K562 (cell line): ENCODE measurements at regions not wholly inside any gene's neighbourhood (a gene's known extent, or its start where the extent isn't known, plus 50 kb on each side); places are given as distances from the start of the nearest gene placed in this dataset.

Experiments used
- ATAC-seq: fragments of 200-7000 bp; cut with Tn5 transposase; 3 replicates; pipeline ENCODE4 v1.9.1; 2020; ENCODE audit warnings: moderate library complexity
- BruUV-seq: library from RNA; stranded (reverse); fragments of 400-500 nt; replicated peaks from 2 replicates; lab custom pipeline; 2021; lab: Mats Ljungman, UMichigan
- CTCF ChIA-PET: fragments of 300-600 bp; formaldehyde crosslinking; extraction: SDS; loops from one replicate; lab custom pipeline; 2021; ENCODE audit warnings: low intra/inter-chr PET ratio; lab: Yijun Ruan, JAX
- POLR2A ChIA-PET: fragments of 300-600, 350-650 bp; sonication (Branson Sonifier 250); formaldehyde crosslinking; extraction: SDS; loops from one replicate; lab custom pipeline; 2021; ENCODE audit warnings: antibody characterized with exemption, inconsistent platforms; lab: Yijun Ruan, JAX
- DNase-seq, 4 experiments: peaks; one replicate each; pipeline versions ENCODE4 v3.0.0 to v3.0.0-alpha.2; 2011 to 2018; ENCODE audit warnings: low spot score in 3 of 4, mixed read lengths in 3 of 4; ENCODE audit errors: extremely low read depth in 1 of 4
- FAIRE-seq: peaks from 2 replicates; lab custom pipeline; 2011; peaks lifted over from hg19 to GRCh38; lab: Jason Lieb, UNC
- H2AFZ ChIP-seq: 2 replicates; pipeline ENCODE4 v1.6.0; 2011; ENCODE audit warnings: low read depth, low read length, control low read depth, inconsistent platforms
- H3K27ac ChIP-seq: fragments of 200-600 bp; 3 replicates; pipeline ENCODE4 v1.8.0; 2011; ENCODE audit warnings: low read depth, mild to moderate bottlenecking, control low read depth, inconsistent platforms, low read length, moderate library complexity, mixed read lengths; ENCODE audit errors: extremely low read depth
- H3K27me3 ChIP-seq, 2 experiments: fragments of 300-600 bp in 1 of 2; 2 replicates in 1 of 2; 3 replicates in 1 of 2; pipeline versions ENCODE4 v1.6.0 to v1.8.0; 2011; ENCODE audit warnings: inconsistent platforms in 2 of 2, low read length in 2 of 2, mild to moderate bottlenecking in 1 of 2, mixed read lengths in 1 of 2, moderate library complexity in 1 of 2; ENCODE audit not compliant: control insufficient read depth in 2 of 2, insufficient read depth in 2 of 2
- H3K36me3 ChIP-seq: fragments of 300-600 bp; 3 replicates; pipeline ENCODE4 v1.8.0; 2011; ENCODE audit warnings: mild to moderate bottlenecking, low read length, inconsistent platforms; ENCODE audit not compliant: control insufficient read depth, insufficient read depth
- H3K4me1 ChIP-seq, 2 experiments: fragments of 200-600 bp in 1 of 2; replicated peaks in 1 of 2; 2 replicates in 1 of 2; 3 replicates in 1 of 2; pipeline versions ENCODE4 v1.5.1 to v1.8.0; 2011; ENCODE audit warnings: inconsistent platforms in 2 of 2, low read length in 2 of 2, mild to moderate bottlenecking in 1 of 2, mixed read lengths in 1 of 2, moderate library complexity in 1 of 2; ENCODE audit not compliant: control insufficient read depth in 2 of 2, insufficient read depth in 2 of 2
- H3K4me2 ChIP-seq: 2 replicates; pipeline ENCODE4 v1.6.1; 2011; ENCODE audit warnings: low read length, control low read depth, inconsistent platforms, mixed read lengths; ENCODE audit not compliant: insufficient read depth
- H3K4me3 ChIP-seq: fragments of 200-600 bp; sonication (generic), shearing (Covaris generic); 2 replicates; pipeline ENCODE4 v1.5.1; 2016; ENCODE audit warnings: control low read depth, inconsistent platforms
- H3K79me2 ChIP-seq: fragments of 200-600 bp; 3 replicates; pipeline ENCODE4 v1.8.0; 2011; ENCODE audit warnings: low read length, inconsistent platforms; ENCODE audit not compliant: control insufficient read depth, insufficient read depth
- H3K9ac ChIP-seq, 2 experiments: 2 replicates each; pipeline versions ENCODE4 v1.6.0 to v1.6.1; 2011; ENCODE audit warnings: low read depth in 2 of 2, low read length in 2 of 2, control low read depth in 1 of 2, inconsistent platforms in 1 of 2, mild to moderate bottlenecking in 1 of 2, mixed read lengths in 1 of 2; ENCODE audit not compliant: insufficient read depth in 1 of 2
- H3K9me1 ChIP-seq: one replicate; pipeline ENCODE4 v1.6.0; 2011; ENCODE audit warnings: inconsistent platforms, mild to moderate bottlenecking, low read length, moderate library complexity; ENCODE audit not compliant: control insufficient read depth, insufficient read depth
- H3K9me3 ChIP-seq: replicated peaks from 2 replicates; pipeline ENCODE4 v1.5.1; 2011; ENCODE audit warnings: low read depth, low read length, inconsistent platforms; ENCODE audit not compliant: control insufficient read depth, insufficient read depth
- H4K20me1 ChIP-seq: replicated peaks from 2 replicates; pipeline ENCODE4 v1.6.1; 2011; ENCODE audit warnings: low read length, inconsistent platforms, mixed read lengths; ENCODE audit not compliant: control insufficient read depth, insufficient read depth
- ARID4B ChIP-seq: sonication (generic); formaldehyde crosslinking; IDR thresholded peaks from 2 replicates; pipeline ENCODE4 v1.8.0; 2022; ENCODE audit warnings: mild to moderate bottlenecking, missing genetic modification reagents
- ATF1 ChIP-seq, 2 experiments: fragments of 450-650 bp in 1 of 2; IDR thresholded peaks; 2 replicates each; pipeline ENCODE4 v1.6.1; 2016; ENCODE audit warnings: missing compliant biosample characterization in 1 of 2, missing genetic modification characterization in 1 of 2
- BCL6 ChIP-seq: fragments of 250-450 bp; sonication (Bioruptor Pico); IDR thresholded peaks from 2 replicates; pipeline ENCODE4 v1.4.0; 2020
- BMI1 ChIP-seq: fragments of 150-350 bp; IDR thresholded peaks from 2 replicates; pipeline ENCODE4 v1.6.1; 2014; ENCODE audit warnings: low read length
- EWSR1 ChIP-seq: fragments of 450-650 bp; IDR thresholded peaks from 2 replicates; pipeline ENCODE4 v1.6.1; 2018; ENCODE audit warnings: borderline replicate concordance, mild to moderate bottlenecking, low read depth, moderate library complexity; ENCODE audit not compliant: partially characterized antibody
- NR2F6 ChIP-seq: fragments of 450-650 bp; formaldehyde crosslinking; IDR thresholded peaks from 2 replicates; pipeline ENCODE4 v1.4.0; 2020; ENCODE audit warnings: mild to moderate bottlenecking
- NUFIP1 ChIP-seq: fragments of 450-650 bp; IDR thresholded peaks from 2 replicates; pipeline ENCODE4 v1.6.1; 2018; ENCODE audit not compliant: partially characterized antibody
- SUPT5H ChIP-seq: fragments of 450-650 bp; IDR thresholded peaks from 2 replicates; pipeline ENCODE4 v1.6.1; 2016
- TRIM25 ChIP-seq: fragments of 450-650 bp; IDR thresholded peaks from 2 replicates; pipeline ENCODE4 v1.7.0; 2016; ENCODE audit warnings: borderline replicate concordance
- ZNF589 ChIP-seq: fragments of 200-800 bp; sonication (Bioruptor generic); IDR thresholded peaks from 2 replicates; pipeline ENCODE4 v1.6.1; 2016; ENCODE audit warnings: low read depth, missing genetic modification characterization, missing compliant biosample characterization
- ZNF644 ChIP-seq: fragments of 200-800 bp; sonication (Bioruptor generic); IDR thresholded peaks from 2 replicates; pipeline ENCODE4 v1.6.1; 2016; ENCODE audit warnings: low read depth, missing genetic modification characterization, missing compliant biosample characterization
- WGBS: fragments of 100-300 bp; shearing (Covaris generic); methylation state at CpG from one replicate; pipeline ENCODE4 v1.1.6; 2016; ENCODE audit warnings: low coverage, mixed read lengths; ENCODE audit not compliant: insufficient coverage; ENCODE audit errors: missing lambda C conversion rate; 5-methylcytosine and 5-hydroxymethylcytosine counted together
- in situ Hi-C: fragments of 300-500 bp; cut with MboI; formaldehyde crosslinking; loops from 4 replicates; pipeline ENCODE4 v1.15.0; 2018; ENCODE audit warnings: inconsistent platforms, mixed read lengths
- intact Hi-C: fragments of 100-400 bp; cut with micrococcal nuclease; formaldehyde crosslinking; loops from 2 replicates; pipeline ENCODE4 v1.14.2; 2022

- no peaks in the 10 kb centered on the region for H3K36me3 ChIP-seq
- in situ Hi-C loops (no loop called here), intact Hi-C loops (no loop called here)
- H3K79me2 ChIP-seq: no peaks in the 10 kb centered on the region
- TF ChIP-seq ATF1 (CRISPR knock-in tag; IDR thresholded peaks at IDR 0.05) (no peak), ATF1 (tag; IDR thresholded peaks at IDR 0.05) (no peak), BMI1 (no peak), ARID4B (CRISPR knock-in tag) (no peak), ZNF644 (tag) (no peak), NR2F6 (CRISPR knock-in tag) (no peak), BCL6 (CRISPR knock-in tag) (no peak), NUFIP1 (no peak), TRIM25 (no peak), ZNF589 (CRISPR knock-in tag) (no peak), SUPT5H (no peak), EWSR1 (no peak)
- H3K27ac ChIP-seq: no peak overlapping the region
- no peaks in the 10 kb centered on the region for H3K27me3 ChIP-seq
- H2AFZ ChIP-seq: no peak overlapping the region
- 0% methylated on average over 2 of the region's 2 CpGs for WGBS
- ChIA-PET CTCF (no interaction called here), POLR2A (no interaction called here)
- H3K4me1 ChIP-seq: no peaks in the 10 kb centered on the region
- no peak overlapping the region for H3K9ac ChIP-seq
- no peak for FAIRE-seq
- no peaks in the 10 kb centered on the region for H4K20me1 ChIP-seq
- ATAC-seq: no peak
- no peak for DNase-seq
- no peaks in the 10 kb centered on the region for H3K9me3 ChIP-seq
- H3K4me2 ChIP-seq: no peak overlapping the region
- no TSS peak for BruUV-seq
- no peaks in the 10 kb centered on the region for H3K9me1 ChIP-seq
- H3K4me3 ChIP-seq: no peak overlapping the region
These were observed 308.7 kb upstream of the SORCS1 start for GRCh38 chr10:107473225-107473624.
